Activated CD4-positive, alpha-beta T cell treated with anti-CD3 and anti-CD28 coated beads, Interleukin-2, Interleukin-6, amounts not matched to agents 100 ng/mL and 50 ng/mL, durations not matched to agents 16 hours and 8 hours (primary cell): ENCODE measurements at regions not wholly inside any gene's neighbourhood (a gene's known extent, or its start where the extent isn't known, plus 50 kb on each side); places are given as distances from the start of the nearest gene placed in this dataset.
"Not testable (repeated sequence)": the region's sequence is repeated elsewhere in the genome, so short reads cannot be mapped to it uniquely, and the experiment has no call there.

ENCODE experiments used
- DNase-seq: peaks from one replicate; pipeline ENCODE4 v3.0.0-alpha.2; 2020

DNA sequence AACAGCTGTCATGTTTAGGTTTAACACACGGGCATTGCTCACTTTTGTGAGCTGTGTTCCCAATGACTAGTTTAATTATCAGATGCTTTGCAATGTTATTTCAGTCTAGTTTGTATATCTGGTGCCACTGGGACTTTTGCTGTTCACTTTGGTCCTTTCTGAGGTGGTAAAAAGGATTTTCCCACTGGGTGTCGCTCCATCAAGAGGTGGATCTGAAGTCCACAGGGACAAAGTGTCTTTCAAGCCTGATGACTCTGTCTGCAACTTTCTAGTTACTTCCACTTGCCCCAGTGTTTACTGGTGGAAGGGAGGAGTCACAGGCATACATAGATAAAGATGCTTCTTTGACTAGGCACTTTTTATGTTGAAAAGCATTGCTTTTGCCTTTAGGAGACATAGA lies 242.2 kb downstream of the HGF start:
- DNase-seq = no peak

DNA sequence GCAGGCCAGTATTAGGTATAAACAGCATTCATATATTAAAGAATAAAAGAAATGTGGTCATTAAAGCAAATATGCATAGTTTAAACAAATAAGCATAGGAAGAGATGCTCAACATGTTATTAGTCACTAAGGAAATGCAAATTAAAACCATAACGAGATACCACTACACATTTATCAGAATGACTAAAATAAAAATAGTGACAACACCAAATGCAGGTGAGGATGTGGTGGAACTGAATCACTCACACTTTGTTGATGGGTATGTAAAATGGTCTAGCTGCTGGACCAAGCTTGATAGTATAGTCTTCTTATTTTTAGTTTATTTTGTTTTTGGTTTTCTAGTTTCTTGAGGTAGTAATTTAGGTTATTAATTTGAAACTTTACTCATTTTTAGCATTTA lies 242.9 kb downstream of the HGF start:
- no peak for DNase-seq

DNA sequence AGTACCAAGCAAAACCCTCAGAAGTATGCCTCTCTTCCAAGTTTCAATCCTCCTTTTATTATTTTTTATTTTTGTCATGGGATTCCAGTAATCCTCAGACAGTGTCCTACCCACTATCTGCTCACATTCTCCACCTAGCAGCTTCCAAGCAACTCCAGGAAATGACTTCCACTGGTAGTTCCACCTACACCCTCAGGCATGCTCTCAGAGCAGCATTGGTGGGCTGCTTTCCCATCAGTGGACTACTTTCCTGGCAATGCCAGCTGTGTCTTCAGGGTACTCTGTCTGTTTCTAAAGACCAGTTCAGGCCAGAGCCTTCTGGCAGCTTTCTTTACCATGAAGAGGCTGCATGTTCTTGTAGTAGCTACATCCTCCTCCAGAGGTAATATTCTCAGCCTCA lies 244.0 kb downstream of the HGF start:
- no peak for DNase-seq

DNA sequence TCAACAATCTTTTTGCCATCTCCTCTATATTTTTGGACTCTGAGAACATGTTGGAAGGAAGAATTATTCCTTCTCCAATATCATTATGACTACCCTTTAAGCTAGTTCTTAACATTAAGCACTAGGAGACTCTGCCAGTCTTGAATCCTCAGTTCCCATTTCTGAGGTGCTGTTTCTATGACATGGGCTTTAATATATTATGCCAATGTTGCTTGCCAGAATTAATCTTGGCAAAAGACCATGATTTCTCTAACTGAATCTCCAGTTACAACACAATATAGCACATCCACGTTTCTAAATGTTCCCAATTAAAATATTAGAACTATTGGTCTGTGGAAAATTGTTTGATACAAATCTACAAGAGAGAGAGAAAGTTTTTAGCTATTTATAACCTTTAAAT lies 250.0 kb downstream of the HGF start:
- DNase-seq = no peak

DNA sequence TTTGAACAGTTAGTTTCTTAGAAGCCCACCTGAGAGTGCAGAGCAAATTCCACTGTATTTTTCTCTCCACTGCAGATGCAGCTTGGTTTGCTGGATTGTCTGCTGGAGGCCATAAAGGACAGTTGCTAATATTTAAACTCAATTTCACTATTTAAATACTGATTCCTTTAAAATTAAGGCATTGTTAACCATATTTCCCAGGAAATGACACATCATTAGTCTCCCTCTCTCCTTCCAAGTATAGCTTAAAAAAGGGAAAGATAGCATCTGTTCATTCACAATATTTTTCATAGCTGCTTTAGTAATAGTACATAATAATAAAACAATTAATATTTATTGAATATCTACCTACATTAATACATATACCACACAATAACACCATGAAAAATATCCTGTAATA lies 252.9 kb downstream of the HGF start:
- DNase-seq = no peak

DNA sequence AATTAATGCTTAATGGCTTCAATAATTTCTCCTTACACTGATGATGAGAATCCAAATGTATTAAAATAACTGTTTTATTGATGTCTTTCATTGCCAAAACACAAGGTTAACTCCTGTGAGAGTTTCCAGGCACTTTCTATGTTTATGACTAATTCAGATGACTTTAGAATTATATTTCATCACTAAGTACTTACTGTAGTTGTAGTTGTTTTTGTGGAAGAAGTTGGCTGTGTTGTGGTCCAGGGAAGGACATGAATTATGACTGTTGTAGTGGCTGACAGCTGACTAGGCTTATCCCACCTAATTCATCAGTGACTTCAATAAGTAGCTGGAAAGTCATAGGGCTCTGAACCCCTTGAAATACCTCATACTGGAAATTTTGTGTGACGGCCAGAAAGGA lies 254.8 kb downstream of the HGF start:
- DNase-seq = no peak

DNA sequence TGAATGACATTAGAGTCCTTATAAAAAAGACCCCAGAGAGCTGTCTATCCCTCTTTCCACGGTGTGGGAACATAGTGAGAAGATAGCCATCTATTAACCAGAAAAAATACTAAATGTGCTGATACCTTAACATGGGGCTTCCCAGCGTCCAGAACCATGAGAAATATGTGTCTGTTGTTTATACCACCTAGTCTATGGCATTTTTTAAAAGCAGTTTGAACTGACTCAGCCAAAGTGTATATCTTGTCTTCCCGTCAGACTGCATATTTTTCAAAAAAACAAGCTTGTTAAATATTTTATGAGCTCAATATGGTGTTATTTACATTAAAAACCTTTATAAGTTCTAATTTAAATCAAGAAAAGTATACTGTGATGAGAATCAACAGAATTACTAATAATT lies 255.3 kb downstream of the HGF start:
- no peak for DNase-seq

DNA sequence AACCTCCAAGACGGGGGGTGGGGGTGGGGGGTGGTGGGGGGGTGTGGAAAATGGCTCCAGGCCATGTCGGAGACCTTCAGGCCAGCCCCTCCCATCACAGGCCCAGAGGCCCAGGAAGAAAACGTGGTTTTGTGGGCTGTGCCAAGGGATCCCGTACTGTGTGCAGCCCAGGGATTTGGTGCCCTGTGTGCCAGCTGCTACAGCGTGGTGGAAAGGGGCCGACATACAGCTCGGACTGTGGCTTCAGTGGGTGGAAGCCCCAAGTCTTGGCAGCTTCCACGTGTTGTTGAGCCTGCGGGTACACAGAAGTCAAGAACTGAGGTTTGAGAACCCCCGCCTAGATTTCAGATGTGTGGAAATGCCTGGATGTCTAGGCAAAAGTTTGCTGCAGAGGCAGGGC lies 259.7 kb downstream of the HGF start:
- no peak for DNase-seq

DNA sequence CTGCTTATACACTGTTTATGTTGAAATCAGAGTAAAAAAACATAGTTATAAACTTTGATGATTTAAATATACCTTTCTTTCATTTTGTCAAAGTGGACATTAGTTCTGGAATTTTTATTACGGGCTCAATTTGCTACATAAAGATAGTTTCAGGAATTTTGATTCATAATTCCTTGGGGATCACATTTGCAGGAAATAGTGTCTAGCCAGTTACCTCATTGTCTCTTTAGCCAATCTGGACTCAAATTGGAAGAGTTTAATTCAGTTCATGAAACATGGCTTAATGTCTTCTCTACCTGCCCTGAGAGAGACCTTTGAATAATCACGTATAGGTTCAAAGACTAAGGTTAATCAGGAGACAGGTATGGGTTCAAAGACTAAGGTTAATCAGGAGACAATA lies 262.6 kb downstream of the HGF start:
- no peak for DNase-seq

DNA sequence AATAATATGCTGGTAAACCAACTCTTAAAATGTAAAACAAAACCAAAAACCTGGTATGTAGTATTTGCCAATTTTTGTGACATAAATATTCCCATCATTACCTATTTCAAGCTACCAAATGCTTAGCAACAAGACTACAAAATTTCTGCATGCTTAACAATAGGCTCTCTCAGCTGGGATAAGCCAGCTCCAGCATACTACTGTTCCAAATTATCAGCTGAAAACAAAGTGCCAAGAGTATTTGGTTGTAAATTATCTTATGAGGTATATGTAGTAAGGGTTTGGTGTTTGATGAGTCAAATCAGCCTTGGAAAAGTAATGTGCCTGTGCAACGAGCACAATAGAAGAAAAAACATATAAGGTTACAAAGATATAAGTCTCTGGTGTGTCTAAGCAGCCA lies 263.2 kb downstream of the HGF start:
- no peak for DNase-seq

DNA sequence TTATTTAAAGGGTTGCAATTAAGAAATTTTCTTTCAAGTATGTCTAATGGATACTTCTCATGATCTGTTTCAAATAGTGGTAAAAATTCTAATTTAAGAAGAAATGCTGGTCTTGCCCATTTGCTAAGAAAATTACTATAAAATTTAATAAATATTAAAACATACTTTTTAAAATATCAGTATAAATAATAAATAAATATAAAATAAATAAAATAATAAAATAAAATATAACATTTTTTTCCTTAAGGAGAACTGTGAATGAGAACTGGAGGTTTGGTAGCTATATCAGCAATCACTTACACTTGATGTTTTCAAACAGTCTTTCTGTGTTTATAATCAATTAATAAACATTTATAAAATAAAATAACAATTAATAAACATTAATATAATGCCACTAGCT lies 266.1 kb downstream of the HGF start:
- DNase-seq = no peak

DNA sequence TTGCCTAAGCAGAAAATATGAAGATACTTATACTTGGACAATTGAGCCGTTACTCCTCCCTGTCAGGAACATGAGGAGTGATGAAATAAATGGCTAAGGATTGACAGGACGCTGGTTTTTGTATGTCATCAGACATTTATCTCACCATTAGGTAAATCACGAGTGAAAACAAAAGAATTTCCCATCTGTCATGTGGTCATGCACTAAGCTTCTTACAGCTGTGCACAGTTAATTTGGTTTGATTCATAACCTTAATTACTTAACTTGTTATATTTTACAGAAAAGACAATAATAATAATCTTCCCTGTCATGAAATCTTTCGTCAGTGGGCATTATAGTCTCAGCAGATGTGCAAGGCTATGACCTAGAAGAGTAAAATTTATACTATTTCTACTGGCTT lies 266.5 kb downstream of the HGF start:
- no peak for DNase-seq

DNA sequence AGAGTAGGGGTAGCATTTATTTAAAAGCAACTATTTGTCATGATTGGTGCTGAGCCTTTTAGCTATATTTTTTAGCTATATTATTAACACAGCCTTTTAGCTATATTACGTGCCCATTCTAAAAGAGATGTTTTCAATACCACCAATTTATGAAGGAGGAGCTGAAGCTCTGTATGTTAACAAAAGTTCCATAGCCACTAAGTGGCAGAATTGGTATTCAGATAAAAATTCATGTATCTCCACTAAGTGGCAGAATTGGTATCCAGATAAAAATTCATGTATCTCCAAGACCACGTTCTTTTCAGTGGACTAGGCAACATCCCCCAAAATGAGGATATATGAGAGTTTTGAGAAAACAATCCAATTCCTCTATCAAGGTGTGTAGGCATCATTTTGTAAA lies 268.6 kb downstream of the HGF start:
- DNase-seq = no peak

DNA sequence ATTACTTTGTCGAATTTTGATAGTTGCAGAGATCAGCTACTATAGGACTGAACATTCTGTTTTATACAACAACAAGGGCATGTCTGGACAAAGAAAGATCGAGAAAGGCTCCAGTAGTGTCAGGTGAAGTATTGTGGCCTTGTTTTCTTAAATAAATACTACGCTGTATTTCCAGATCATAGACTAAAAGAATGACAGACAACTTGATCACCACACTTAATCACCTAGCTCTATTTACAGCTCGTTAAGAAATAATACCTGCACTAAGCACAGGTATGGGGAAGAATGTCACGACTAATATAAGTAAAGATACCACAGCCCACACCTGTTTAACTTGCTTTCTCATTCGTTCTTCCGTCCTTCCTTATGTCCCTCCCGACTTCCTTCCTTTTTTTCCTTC lies 269.2 kb downstream of the HGF start:
- no peak for DNase-seq

DNA sequence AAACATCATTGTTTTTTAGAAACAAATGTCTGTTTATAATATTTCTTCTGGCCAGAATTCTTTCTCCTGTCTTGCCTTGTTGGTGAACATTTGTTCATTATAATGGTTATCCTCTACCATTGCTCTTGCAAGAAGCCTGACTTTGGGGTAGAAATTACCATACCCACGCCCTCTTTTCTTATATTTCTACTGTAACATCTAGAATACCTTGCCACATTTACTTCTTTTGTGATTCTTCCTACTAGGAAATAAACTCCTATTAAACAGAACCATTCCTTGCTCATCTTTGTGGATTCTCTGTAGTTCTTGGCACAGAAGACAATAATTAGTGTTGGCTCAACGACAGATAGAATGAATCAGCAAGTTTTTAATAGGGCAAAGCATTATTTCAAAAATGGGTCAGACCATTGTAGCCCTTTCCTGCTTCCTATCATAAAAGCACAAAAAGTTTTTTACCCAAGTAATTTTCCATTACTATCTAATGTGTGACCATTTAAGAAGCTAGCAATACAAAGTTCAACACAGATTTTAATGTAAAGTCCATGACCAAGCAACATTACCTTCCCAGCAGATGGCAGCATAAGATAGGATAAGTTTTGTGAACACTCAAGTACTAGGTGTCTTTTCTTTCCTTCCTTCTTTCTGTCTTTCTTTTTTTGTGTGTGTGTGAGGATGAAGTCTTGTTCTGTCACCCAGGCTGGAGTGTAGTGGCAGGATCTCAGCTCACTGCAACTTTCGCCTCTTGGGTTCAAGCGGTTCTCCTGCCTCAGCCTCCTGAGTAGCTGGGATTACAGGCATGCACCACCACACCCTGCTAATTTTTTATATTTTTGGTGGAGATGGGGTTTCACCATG lies 270.4 kb downstream of the HGF start:
- peak; percentile 36 for DNase-seq

DNA sequence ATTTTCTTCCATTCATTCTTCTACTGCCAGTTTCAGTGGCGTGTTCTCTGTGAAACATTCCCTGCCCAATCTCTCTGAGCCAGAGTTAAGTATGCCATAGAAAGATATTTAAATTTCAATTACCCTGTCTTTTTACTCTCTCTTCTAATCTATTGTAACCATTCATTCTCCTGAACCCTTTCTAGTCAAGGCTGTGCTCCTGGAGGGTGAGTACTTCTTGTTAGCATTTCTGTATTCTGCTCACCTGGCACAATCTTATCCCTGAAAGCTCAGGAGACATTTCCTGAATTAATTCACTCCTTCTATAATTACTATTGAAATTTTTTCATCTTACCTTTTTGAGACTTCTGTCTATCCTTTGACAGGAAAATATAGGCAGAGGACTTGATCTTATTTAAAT lies 271.7 kb downstream of the HGF start:
- no peak for DNase-seq

DNA sequence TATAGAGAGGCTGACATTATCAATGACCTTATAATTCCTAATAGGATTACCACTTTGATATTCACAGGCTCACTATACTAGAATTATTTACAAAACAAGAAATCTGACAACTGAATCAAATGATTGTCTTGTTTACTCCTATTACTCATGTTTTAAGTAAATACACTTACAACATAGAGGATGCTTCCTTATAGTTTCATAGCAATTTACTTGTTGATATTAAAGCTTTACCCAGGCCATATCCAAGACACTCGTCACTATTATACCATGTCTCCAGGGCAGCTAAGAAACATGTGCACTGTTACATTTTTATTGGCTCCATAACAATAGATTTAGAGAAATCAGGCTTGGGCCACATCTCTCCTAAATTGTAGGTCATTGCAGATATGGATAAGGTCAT lies 276.9 kb downstream of the HGF start:
- no peak for DNase-seq

DNA sequence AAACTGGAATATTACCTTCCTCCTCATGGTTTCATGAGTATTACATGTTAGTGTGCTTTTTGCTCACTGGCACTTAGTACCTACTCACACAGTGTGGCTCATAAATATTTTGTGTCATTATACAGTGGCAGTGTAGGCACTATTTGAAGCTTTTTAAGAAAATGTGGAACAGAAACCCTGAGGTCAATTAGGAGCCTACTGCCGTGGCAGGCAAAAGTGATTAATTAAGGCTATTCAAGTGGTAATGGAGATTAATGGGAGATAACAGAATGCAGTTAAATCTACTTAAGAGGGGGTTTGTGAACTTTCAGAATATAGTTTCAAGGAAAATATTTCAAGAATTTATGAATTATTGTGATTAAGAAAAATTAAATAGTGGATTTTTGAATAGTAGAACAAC lies 277.6 kb downstream of the HGF start:
- DNase-seq = no peak

DNA sequence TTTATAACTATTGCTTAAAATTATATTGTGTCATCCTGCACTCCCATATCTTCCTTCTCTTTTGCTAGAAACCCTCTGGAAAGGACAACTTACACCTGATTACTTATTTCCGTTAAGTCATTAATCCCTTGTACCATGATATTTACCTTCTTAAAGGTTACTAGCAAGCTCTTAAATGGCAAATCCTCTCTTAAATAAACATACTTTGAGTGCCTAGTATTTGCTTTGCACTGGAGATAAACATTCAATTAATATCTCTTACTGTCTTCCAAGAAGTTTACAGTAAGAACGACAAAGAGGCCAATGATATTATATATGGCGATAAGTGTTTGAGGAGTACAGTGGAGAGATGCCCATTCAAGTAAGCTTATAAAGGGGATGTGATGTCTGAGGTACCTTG lies 278.3 kb downstream of the HGF start:
- no peak for DNase-seq

DNA sequence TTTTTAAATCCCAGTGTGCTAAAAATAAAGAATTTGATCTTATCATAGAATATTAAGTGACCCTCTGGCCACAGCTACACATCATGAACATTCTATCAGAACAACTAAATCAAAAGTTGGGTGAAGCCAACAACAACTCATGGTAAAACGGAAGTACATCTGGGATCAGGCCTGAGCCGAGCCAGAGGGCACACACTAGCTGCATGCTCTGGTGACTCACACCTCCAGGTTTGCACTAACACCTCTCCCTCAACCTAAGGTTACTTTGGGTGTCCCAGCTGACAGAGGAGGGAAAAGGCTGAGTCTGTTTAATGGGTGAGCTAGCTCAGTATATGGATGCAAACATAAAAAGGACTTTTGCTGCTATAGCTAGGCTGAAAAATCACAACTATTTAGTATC lies 281.6 kb downstream of the HGF start:
- DNase-seq = no peak

DNA sequence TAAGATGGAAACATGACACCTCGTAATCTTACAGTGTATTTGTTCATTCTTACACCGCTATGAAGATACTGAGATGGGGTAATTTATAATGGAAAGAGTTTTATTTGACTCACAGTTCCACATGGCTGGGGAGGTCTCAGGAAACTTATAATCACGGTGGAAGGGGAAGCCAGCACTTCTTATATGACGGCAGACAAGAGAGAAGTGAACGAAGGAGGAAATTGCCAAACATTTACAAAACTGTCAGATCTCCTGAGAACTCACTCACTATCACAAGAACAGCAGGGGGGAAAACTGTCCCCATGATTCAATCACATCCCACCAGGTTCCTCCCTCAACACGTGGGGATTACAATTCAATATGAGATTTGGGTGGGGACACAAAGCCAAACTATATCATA lies 282.3 kb downstream of the HGF start:
- no peak for DNase-seq

DNA sequence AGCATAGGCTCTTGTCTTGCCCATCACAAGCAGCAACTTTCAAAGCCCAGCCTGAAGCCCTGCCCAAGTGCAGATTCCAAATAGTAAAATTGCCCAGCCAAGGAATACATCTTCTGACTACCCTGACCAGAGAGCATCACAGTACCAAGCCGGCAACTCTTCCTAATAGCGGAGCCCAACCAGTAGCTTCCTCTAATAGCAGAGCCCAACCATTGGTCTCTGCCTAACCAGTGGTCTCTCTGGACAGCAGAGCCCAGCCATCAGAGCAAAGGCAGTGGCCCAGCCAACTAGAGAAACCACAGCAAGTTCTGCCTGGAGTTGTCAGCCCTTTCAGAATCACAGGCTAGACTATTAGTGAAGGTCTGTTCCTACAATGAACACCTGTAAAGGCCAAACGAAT lies 285.6 kb downstream of the HGF start:
- no peak for DNase-seq

DNA sequence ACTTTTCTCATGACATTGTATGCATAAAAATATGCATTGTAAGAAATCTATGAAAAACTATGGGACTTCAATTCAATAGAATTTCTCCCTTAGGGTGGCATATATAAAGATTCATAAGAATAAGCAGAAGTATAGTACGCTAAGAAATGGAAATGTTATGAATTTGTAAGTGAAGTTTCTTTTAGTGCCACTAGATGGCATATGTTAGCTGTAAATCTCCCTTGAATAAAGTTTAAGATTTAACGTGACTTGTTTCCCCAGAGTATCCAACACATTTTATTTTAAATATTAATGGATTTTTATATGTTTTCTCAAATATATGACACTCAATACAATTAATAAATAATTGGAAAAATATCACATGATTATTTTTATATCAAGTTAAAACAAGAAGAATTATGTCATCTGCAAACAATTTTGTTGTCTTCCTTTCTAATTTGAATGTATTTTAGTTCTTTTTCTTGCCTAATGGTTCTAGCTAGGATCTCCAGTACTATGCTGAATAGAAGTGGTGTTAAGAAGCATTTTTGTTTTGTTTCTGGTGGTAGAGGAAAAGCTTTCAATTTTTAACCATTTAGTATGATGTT lies 287.2 kb downstream of the HGF start:
- DNase-seq = no peak

DNA sequence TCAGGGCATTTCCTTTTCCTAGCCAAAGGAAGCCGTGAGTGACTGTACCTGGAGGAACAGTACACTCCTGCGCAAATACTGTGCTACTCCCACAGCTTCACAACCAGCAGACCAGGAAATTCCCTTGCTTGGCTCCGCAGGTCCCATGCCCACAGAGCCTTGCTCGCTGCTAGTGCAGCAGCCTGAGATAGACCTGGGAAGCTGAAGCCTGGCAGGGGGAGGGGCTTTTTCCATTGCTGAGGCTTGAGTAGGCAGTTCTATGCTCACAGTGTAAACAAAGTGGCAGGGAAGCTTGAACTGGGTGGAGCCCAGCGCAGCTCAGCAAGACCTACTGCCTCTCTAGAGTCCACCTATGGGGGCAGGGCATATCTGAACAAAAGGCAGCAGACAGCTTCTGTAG lies 291.2 kb downstream of the HGF start:
- DNase-seq = no peak

DNA sequence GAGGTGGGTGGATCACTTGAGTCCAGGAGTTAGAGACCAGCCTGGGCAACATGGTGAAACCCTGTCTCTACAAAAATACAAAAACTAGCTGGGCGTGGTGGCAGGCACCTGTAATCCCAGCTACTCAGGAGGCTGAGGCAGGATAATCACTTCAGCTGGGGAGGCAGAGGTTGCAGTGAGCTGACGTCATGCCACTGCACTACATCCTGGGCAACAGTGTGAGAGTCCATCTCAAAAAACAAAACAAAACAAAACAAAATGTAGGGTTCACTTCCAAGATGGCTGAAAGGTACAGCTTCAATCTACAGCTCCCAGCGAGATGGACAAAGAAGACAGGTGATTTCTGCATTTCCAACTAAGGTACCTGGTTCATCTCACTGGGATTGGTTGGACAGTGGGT lies 291.6 kb downstream of the HGF start:
- DNase-seq = not testable (repeated sequence)
